ENCODE measurements at regions not wholly inside any gene's neighbourhood (a gene's known extent, or its start where the extent isn't known, plus 50 kb on each side); places are given as distances from the start of the nearest gene placed in this dataset.

DNA sequence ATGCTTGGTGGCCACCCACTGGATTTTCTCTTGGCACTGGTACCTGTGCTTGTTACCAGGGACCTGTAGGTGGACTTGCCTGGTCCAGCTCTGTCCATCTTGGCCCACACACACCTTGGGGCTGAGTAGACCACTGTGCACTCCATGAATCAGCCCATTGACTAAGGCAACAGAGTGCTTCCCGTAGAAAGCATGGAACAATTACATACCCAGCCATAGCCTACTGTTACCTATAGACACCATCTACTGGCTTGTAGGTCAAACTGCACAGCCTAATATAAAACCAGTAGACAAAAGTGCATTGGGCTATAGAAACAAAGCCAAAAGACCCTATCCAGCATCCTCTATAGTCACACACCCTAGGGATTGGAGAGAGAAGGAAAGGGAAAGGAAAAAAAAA, 378.9 kb downstream of the OTOL1 start:
- no peaks in the 10 kb centered on the region for H3K27me3 ChIP-seq
- 69 to 83% (median 78%) methylated on average over 1 of the region's 1 CpG for WGBS, 4 donors
- TF ChIP-seq POLR2A (IDR thresholded peaks at IDR 0.05) = no peak
- TF ChIP-seq, protein P1, sequence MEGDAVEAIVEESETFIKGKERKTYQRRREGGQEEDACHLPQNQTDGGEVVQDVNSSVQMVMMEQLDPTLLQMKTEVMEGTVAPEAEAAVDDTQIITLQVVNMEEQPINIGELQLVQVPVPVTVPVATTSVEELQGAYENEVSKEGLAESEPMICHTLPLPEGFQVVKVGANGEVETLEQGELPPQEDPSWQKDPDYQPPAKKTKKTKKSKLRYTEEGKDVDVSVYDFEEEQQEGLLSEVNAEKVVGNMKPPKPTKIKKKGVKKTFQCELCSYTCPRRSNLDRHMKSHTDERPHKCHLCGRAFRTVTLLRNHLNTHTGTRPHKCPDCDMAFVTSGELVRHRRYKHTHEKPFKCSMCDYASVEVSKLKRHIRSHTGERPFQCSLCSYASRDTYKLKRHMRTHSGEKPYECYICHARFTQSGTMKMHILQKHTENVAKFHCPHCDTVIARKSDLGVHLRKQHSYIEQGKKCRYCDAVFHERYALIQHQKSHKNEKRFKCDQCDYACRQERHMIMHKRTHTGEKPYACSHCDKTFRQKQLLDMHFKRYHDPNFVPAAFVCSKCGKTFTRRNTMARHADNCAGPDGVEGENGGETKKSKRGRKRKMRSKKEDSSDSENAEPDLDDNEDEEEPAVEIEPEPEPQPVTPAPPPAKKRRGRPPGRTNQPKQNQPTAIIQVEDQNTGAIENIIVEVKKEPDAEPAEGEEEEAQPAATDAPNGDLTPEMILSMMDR (IDR thresholded peaks at IDR 0.05) = no peak
- no peak overlapping the region for H3K27ac ChIP-seq
- no peaks in the 10 kb centered on the region for H3K36me3 ChIP-seq (replicated peaks in 1 of 2)
- DNase-seq = no peak
- intact Hi-C loops (cut with DNase I) = no loop called here
- no peaks in the 10 kb centered on the region for H3K4me1 ChIP-seq (replicated peaks in 1 of 2)
- H3K4me3 ChIP-seq = no peak overlapping the region
- no peaks in the 10 kb centered on the region for H3K9me3 ChIP-seq (replicated peaks in 1 of 3)

DNA sequence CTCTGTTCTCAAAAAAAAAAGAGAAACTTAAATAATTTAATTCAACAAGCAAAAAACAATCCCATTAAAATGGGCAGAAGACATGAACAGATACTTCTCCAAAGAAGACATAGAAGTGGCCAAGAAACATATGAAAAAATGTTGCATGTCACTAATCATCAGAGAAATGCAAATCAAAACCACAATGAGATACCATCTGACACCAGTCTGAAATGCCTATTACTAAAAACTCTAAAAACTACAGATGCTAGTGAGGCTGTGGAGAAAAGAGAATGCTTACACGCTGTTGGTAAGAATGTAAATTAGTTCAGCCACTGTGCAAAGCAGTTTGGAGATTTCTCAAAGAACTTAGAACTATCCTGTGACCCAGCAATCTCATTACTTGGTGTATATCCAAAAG, 382.9 kb downstream of the OTOL1 start:
- WGBS, 4 donors = 26 to 77% (median 49%) methylated on average over 1 of the region's 1 CpG
- TF ChIP-seq POLR2A (IDR thresholded peaks at IDR 0.05) = no peak
- TF ChIP-seq, protein P1 (IDR thresholded peaks at IDR 0.05) = no peak

DNA sequence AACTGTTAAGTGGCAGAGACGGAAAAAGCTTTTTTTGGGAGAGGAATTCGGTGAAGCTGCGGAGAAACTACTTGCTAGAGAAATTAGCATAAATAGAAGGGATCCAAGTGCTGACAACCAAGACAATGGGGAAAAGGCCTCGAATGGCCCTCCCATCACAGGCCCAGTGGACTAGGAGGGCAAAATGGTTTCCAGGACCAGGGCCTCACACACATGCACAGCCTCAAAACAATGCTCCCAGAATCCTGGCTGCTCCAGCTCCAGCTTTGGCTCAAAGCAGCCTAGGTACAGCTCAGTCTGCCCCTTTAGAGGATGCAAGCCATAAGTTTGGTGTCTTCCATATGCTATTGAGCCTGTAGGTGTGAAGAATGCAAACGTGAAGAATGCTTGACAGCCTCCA, 388.2 kb downstream of the OTOL1 start:
- intact Hi-C loops (cut with DNase I) = no loop called here
- no peaks in the 10 kb centered on the region for H3K27me3 ChIP-seq
- no peaks in the 10 kb centered on the region for H3K9me3 ChIP-seq (replicated peaks in 1 of 3)
- no peaks in the 10 kb centered on the region for H3K4me1 ChIP-seq (replicated peaks in 1 of 2)
- no peak overlapping the region for H3K4me3 ChIP-seq
- DNase-seq = no peak
- TF ChIP-seq, protein P1 (IDR thresholded peaks at IDR 0.05) = no peak
- no peak for TF ChIP-seq POLR2A (IDR thresholded peaks at IDR 0.05)
- no peak overlapping the region for H3K27ac ChIP-seq
- H3K36me3 ChIP-seq (replicated peaks in 1 of 2) = no peaks in the 10 kb centered on the region
- WGBS, 4 donors = 68 to 77% (median 72%) methylated on average over 5 of the region's 5 CpGs

More for the DNA sequence above, 382.9 kb downstream of the OTOL1 start:
- Histone ChIP-seq H3K36me3 (replicated peaks in 1 of 2) (no peaks in the 10 kb centered on the region), H3K4me1 (replicated peaks in 1 of 2) (no peaks in the 10 kb centered on the region), H3K4me3 (no peak overlapping the region), H3K9me3 (replicated peaks in 1 of 3) (no peaks in the 10 kb centered on the region), H3K27ac (no peak overlapping the region), H3K27me3 (no peaks in the 10 kb centered on the region)
- no peak for DNase-seq
- intact Hi-C loops (cut with DNase I) = no loop called here

DNA sequence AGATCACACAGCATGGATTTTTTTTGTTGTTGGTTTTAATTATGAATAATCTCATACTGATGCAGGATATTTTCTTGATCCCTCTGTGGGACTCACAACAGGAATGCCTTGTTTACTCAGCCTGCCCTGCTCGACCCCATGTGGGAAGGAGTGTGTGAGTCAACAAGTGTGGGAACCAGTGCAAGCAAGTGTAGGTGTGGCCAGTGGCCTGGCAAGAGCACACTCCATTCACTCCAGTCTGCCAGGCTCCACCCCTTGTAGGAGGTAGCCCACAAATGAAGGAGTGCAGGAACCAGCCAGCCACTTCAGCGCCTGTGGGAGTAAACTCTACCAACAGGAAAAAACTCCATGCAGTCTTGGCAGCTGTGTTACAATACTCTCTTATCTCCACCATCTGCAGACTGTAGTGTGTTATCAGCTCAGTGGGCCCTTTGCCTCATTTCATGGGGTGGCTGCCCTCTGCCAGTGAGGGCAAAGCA, 393.6 kb downstream of the OTOL1 start:
- Histone ChIP-seq H3K4me1 (replicated peaks in 1 of 2) (no peaks in the 10 kb centered on the region), H3K27me3 (no peaks in the 10 kb centered on the region), H3K9me3 (replicated peaks in 1 of 3) (no peaks in the 10 kb centered on the region), H3K36me3 (replicated peaks in 1 of 2) (no peaks in the 10 kb centered on the region), H3K4me3 (no peak overlapping the region), H3K27ac (no peak overlapping the region)
- WGBS, 4 donors = 75 to 86% (median 78%) methylated on average over 1 to 2 of the region's 2 CpGs
- peak in 2 of 7 donors; percentile 2 to 13 for DNase-seq
- TF ChIP-seq, protein P1 (IDR thresholded peaks at IDR 0.05) = no peak
- TF ChIP-seq POLR2A (IDR thresholded peaks at IDR 0.05) = no peak
- intact Hi-C loops (cut with DNase I) = no loop called here
